Hepatocyte (in vitro differentiated cells): ENCODE measurements at regions not wholly inside any gene's neighbourhood (a gene's known extent, or its start where the extent isn't known, plus 50 kb on each side); places are given as distances from the start of the nearest gene placed in this dataset.

ENCODE experiments used
- CTCF ChIP-seq: fragments of 200-600 bp; sonication (generic); IDR thresholded peaks from 2 replicates; pipeline ENCODE4 v1.5.1; 2016; ENCODE audit warnings: antibody characterized with exemption, mild to moderate bottlenecking; ENCODE audit not compliant: poor library complexity
- EZH2 ChIP-seq: fragments of 200-600 bp; sonication (generic); IDR thresholded peaks from 2 replicates; pipeline ENCODE4 v1.6.1; 2016; ENCODE audit warnings: antibody characterized with exemption, mild to moderate bottlenecking, borderline replicate concordance
- EZH2phosphoT487 ChIP-seq: fragments of 200-600 bp; sonication (generic); IDR thresholded peaks from one replicate; pipeline ENCODE4 v1.6.1; 2018; ENCODE audit warnings: antibody characterized with exemption, mild to moderate bottlenecking, low read depth, moderate library complexity; ENCODE audit not compliant: unreplicated experiment, severe bottlenecking

- TF ChIP-seq CTCF: no peak
- TF ChIP-seq EZH2phosphoT487: no peak
- no peak for TF ChIP-seq EZH2
Observed at GRCh38 chr9:15369238-15369637, 53.4 kb upstream of the SNAPC3 start.
